ENCODE measurements at regions not wholly inside any gene's neighbourhood (a gene's known extent, or its start where the extent isn't known, plus 50 kb on each side); places are given as distances from the start of the nearest gene placed in this dataset.

DNA sequence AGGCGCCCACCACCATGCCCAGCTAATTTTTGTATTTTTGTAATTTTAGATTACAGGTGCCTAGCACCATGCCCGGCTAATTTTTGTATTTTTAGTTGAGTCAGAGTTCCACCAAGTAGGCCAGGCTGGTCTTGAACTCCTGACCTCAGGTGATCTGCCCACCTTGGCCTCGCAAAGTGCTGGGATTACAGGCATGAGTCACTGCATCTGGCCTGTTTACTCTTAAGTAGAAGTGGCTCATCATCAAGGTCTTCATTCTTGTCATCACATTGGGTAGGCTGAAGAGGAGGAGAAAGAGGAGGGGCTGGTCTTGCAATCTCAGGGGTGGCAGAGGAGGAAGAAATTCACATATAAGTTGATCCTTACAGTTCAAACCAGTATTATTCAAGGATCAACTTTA lies 152.4 kb upstream of the ATP2B1 start:
- Histone ChIP-seq H3K9ac (ENCODE audit: low read length) (no peak overlapping the region), H3K36me3 (ENCODE audit: control insufficient read depth, insufficient read depth, low read length) (no peaks in the 10 kb centered on the region), H3K27me3 (ENCODE audit: control insufficient read depth, insufficient read depth, low read length) (no peaks in the 10 kb centered on the region), H3K4me3 (ENCODE audit: low read length) (no peak overlapping the region), H3K27ac (ENCODE audit: low read depth, low read length) (no peak overlapping the region), H3K4me1 (ENCODE audit: control insufficient read depth, insufficient read depth, low read length) (no peaks in the 10 kb centered on the region)

DNA sequence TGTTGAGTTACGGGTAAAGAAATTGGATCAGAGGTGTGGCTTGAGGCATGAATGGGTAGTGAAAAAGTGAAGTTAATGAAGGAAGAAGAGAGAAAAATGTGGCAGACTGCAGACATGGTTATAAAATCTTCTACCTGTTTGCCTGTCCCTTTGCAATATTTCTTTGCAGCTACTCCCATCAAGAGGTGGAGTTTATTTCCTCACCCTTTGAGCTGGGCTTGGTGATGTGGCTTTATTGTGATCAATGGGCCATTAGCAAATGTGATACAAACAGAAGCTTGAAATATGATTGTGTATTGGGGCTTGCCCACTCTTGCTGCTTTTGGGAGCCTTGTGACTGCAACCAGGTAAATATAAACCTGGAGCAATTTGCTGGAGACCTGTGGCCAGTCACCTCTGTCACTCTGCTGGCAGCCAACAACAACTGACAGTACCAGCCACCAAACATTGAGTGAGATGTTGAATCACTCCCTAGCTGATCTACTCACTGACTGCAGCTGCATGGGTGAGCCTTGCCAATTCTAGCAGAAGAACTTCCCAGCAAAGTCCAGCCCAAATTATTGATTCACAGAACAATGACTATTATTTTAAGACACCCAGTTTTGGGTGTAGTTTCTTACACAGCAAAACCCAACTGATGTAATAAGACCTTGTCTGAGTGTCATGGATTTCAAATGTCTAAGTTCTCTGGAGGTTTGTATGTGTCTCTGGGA lies 151.0 kb upstream of the ATP2B1 start:
- no peak overlapping the region for H3K4me3 ChIP-seq (ENCODE audit: low read length)
- no peak overlapping the region for H3K9ac ChIP-seq (ENCODE audit: low read length)
- no peaks in the 10 kb centered on the region for H3K36me3 ChIP-seq (ENCODE audit: control insufficient read depth, insufficient read depth, low read length)
- H3K27ac ChIP-seq (ENCODE audit: low read depth, low read length): no peak overlapping the region
- no peaks in the 10 kb centered on the region for H3K4me1 ChIP-seq (ENCODE audit: control insufficient read depth, insufficient read depth, low read length)
- no peaks in the 10 kb centered on the region for H3K27me3 ChIP-seq (ENCODE audit: control insufficient read depth, insufficient read depth, low read length)

DNA sequence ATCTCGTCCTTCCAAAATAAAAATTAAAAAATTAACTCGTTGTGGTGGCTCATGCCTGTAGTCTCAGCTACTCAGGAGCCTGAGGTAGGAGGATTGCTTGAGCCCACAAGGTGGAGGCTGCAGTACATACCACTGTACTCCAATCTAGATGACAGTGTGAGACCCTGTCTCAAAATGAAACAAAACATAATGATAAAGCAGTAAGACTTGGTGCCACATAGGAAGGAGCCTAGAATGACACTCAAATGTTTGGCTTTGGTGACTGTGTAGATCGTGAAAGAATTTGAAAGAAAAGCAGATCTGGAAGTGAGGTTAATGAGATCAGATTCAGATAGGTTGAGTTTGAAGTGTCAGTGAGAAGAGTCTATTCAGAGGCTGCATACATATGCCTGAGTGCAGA lies 150.1 kb upstream of the ATP2B1 start:
- Histone ChIP-seq H3K36me3 (ENCODE audit: control insufficient read depth, insufficient read depth, low read length) (no peaks in the 10 kb centered on the region), H3K9ac (ENCODE audit: low read length) (no peak overlapping the region), H3K27ac (ENCODE audit: low read depth, low read length) (no peak overlapping the region), H3K27me3 (ENCODE audit: control insufficient read depth, insufficient read depth, low read length) (no peaks in the 10 kb centered on the region), H3K4me1 (ENCODE audit: control insufficient read depth, insufficient read depth, low read length) (no peaks in the 10 kb centered on the region), H3K4me3 (ENCODE audit: low read length) (no peak overlapping the region)

DNA sequence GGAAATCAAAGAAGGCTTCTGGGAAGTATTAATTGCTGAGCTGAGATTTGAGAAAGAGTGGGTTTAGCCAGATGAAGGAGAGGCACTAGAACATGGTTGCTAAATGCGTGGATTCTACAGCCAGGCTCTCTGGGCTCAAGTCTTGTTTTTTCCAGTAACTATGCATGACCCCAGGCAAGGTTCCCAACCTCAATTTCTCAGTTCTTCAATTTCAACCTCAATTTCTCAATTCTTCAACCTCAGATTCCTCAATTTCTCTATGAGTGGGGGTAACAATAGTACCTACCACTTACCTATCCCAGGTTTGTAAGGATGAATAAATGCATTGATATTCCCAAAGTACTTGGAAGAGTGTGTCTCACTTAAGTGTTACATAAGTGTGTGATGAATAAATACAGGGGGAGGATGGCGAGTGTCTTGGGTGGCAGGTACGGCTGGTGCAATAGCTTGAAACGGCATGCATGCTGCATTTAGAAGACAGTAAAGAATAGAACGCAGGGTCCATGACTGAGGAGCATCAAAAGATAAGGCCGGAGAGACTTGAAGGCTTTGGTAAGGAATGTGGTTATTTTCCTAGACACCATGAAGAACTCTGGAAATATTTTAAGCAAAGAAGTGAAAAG lies 149.1 kb upstream of the ATP2B1 start:
- no peak overlapping the region for H3K9ac ChIP-seq (ENCODE audit: low read length)
- H3K4me3 ChIP-seq (ENCODE audit: low read length): no peak overlapping the region
- no peaks in the 10 kb centered on the region for H3K4me1 ChIP-seq (ENCODE audit: control insufficient read depth, insufficient read depth, low read length)
- no peaks in the 10 kb centered on the region for H3K27me3 ChIP-seq (ENCODE audit: control insufficient read depth, insufficient read depth, low read length)
- H3K36me3 ChIP-seq (ENCODE audit: control insufficient read depth, insufficient read depth, low read length): no peaks in the 10 kb centered on the region
- no peak overlapping the region for H3K27ac ChIP-seq (ENCODE audit: low read depth, low read length)

DNA sequence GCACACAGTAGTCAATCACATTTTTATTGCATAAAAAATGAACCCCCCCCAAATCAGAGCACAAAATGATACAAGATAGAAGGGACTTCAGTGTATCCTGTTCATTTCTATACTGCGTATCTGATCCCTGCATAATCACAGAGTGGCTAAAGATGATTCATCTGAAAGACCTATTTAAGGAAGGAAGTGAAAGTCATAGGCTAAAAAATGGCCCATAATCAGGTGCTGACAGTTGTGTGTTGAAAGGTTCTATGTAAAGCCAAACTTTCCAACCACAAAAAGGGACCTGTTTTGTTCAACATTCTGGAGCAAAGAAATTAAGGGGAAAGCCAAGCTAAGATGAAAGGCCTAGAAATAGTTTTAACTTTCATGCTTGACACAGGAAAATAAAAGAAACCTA lies 147.8 kb upstream of the ATP2B1 start:
- no peak overlapping the region for H3K9ac ChIP-seq (ENCODE audit: low read length)
- H3K4me3 ChIP-seq (ENCODE audit: low read length): no peak overlapping the region
- H3K27me3 ChIP-seq (ENCODE audit: control insufficient read depth, insufficient read depth, low read length): no peaks in the 10 kb centered on the region
- H3K4me1 ChIP-seq (ENCODE audit: control insufficient read depth, insufficient read depth, low read length): no peaks in the 10 kb centered on the region
- no peaks in the 10 kb centered on the region for H3K36me3 ChIP-seq (ENCODE audit: control insufficient read depth, insufficient read depth, low read length)
- H3K27ac ChIP-seq (ENCODE audit: low read depth, low read length): no peak overlapping the region

DNA sequence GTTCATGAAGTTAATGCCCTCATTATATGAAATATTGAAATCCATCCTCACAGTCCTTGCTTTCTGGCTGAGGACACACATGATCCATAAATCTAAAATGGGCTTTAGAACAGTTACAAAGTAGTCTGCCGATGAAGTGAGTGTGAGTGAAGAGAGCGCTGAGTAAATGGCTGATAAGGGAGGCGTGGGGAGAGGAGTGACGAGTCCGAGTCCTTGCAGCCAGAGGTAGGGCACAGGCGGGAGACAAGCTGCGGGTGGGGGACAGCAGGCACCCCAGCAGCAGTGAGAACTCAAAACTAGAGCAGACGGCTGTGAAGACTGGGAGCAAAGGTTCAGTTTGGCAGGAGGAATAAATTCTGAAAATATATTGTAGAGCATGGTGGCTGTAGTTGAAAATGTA lies 140.1 kb upstream of the ATP2B1 start:
- Histone ChIP-seq H3K27ac (ENCODE audit: low read depth, low read length) (no peak overlapping the region), H3K4me1 (ENCODE audit: control insufficient read depth, insufficient read depth, low read length) (no peaks in the 10 kb centered on the region), H3K4me3 (ENCODE audit: low read length) (no peak overlapping the region), H3K27me3 (ENCODE audit: control insufficient read depth, insufficient read depth, low read length) (no peaks in the 10 kb centered on the region), H3K36me3 (ENCODE audit: control insufficient read depth, insufficient read depth, low read length) (no peaks in the 10 kb centered on the region), H3K9ac (ENCODE audit: low read length) (no peak overlapping the region)

DNA sequence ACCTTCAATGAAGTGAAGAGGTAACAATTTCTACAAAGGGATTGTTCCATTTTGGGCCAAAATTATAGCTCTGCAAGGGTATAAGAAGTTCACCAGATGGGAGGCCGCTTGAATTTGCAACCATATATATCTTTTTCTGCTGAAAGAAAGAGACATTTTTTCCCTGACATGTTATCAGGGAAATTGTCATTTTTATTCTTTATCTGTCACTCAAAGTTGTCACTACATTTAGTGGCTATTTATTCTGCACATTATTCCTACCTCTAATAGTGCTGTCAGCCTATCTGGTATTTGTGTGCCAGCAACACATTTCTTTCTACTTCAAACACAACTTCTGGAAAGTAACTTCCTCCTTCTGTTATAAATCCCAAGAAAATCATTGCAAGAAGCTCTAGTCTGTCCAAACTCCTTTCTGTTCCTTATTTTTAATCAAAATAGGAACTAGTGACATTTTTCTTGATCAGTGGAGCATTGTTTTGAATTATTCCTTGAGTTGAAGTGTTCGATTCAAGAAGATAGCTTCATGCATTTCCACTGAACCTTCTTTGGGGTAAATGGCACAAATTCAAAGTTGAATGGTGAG lies 137.9 kb upstream of the ATP2B1 start:
- no peaks in the 10 kb centered on the region for H3K4me1 ChIP-seq (ENCODE audit: control insufficient read depth, insufficient read depth, low read length)
- H3K27me3 ChIP-seq (ENCODE audit: control insufficient read depth, insufficient read depth, low read length): no peaks in the 10 kb centered on the region
- no peak overlapping the region for H3K4me3 ChIP-seq (ENCODE audit: low read length)
- no peak overlapping the region for H3K9ac ChIP-seq (ENCODE audit: low read length)
- H3K27ac ChIP-seq (ENCODE audit: low read depth, low read length): no peak overlapping the region
- no peaks in the 10 kb centered on the region for H3K36me3 ChIP-seq (ENCODE audit: control insufficient read depth, insufficient read depth, low read length)

DNA sequence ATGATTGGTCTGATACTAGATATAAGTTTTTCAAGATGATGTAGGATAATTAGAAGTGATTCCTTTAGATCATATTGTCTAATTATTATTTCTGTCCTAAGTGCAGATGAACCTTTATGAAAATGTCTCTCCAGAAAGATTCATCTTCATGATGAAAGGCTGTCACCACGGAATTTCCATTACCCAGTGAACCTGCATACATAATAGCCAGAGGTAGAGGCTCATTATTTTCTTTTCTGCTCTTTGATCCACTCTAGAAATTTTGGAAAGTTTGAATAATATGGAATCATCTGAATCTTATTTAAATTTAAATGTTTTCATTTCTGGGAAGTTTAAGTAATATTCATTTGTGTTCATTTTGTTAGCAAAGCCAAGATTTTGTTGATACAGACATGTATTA lies 137.1 kb upstream of the ATP2B1 start:
- Histone ChIP-seq H3K27ac (ENCODE audit: low read depth, low read length) (no peak overlapping the region), H3K4me3 (ENCODE audit: low read length) (no peak overlapping the region), H3K9ac (ENCODE audit: low read length) (no peak overlapping the region), H3K4me1 (ENCODE audit: control insufficient read depth, insufficient read depth, low read length) (no peaks in the 10 kb centered on the region), H3K27me3 (ENCODE audit: control insufficient read depth, insufficient read depth, low read length) (no peaks in the 10 kb centered on the region), H3K36me3 (ENCODE audit: control insufficient read depth, insufficient read depth, low read length) (no peaks in the 10 kb centered on the region)

DNA sequence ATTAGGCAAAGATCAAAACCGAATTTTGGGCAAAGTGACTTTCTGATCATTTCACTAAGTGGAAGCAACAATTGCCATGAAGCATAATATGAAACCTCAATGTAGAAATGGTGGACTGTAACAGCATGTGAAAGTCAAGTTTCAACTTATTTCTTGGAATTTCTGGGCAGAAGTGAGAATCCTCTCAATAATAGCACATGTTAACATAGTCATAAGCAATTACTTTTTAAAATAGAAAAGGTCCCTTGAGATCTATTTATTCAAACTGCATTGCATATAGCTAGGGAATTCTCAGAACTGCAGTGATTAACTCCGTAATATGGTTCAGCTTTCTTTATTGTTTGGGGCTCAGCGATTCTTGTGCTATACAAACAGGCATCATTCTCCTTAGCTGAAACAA lies 136.7 kb upstream of the ATP2B1 start:
- no peak overlapping the region for H3K27ac ChIP-seq (ENCODE audit: low read depth, low read length)
- no peaks in the 10 kb centered on the region for H3K36me3 ChIP-seq (ENCODE audit: control insufficient read depth, insufficient read depth, low read length)
- no peak overlapping the region for H3K4me3 ChIP-seq (ENCODE audit: low read length)
- no peaks in the 10 kb centered on the region for H3K27me3 ChIP-seq (ENCODE audit: control insufficient read depth, insufficient read depth, low read length)
- no peaks in the 10 kb centered on the region for H3K4me1 ChIP-seq (ENCODE audit: control insufficient read depth, insufficient read depth, low read length)
- H3K9ac ChIP-seq (ENCODE audit: low read length): no peak overlapping the region

DNA sequence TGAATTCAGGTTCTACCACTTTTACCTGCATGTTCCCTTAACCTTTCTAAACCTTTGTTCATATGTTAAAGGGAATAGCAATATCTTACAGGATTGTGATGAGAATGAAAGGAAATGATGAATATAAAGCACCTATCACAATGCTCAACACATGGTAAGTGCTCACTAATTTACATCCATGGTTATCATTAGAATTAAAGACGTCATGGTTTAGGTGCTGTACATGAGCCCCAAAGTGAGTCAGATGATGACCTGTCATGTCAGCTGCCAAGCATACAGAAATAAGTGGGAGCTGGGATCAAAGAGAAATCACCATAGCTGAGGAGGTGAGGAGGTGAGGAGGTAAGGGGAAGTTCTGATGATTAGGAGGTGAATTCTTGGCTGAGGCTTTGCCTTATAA lies 135.9 kb upstream of the ATP2B1 start:
- H3K9ac ChIP-seq (ENCODE audit: low read length): no peak overlapping the region
- no peaks in the 10 kb centered on the region for H3K4me1 ChIP-seq (ENCODE audit: control insufficient read depth, insufficient read depth, low read length)
- H3K4me3 ChIP-seq (ENCODE audit: low read length): no peak overlapping the region
- no peaks in the 10 kb centered on the region for H3K36me3 ChIP-seq (ENCODE audit: control insufficient read depth, insufficient read depth, low read length)
- H3K27me3 ChIP-seq (ENCODE audit: control insufficient read depth, insufficient read depth, low read length): no peaks in the 10 kb centered on the region
- H3K27ac ChIP-seq (ENCODE audit: low read depth, low read length): no peak overlapping the region

DNA sequence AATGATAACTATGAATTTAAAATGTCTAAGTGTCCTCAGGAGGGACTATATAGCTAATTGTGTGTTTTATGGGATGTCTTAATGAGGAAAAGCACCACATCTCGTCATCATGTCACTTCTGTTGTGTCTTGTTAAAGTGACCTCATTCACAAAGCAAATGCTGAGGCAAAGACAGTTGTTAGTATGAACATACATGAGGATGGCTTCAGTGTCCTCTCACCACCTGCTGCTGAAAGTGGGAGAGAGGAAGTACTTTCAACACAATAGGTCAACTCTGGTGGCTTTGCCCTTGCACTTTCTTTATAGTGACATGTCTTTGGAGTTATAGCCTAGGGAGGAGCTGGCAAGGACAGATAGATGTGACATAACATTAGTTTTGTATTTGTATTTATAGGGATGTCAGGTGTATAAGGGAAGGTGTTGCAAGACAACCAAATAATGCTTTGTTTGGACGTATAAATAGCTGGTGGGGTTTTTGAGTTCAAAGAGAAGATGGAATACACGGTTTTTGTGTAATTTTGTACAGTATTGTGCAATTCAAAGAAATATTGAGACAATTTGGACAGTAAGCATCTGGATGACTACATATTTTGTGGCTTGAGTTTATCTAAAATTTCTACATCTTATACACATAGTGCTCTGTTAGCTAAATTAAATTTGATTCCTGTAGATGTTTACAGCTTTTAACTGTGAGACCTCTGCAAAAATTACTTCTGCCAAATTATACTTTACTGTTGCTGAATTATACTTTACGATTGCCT lies 131.7 kb upstream of the ATP2B1 start:
- Histone ChIP-seq H3K4me1 (ENCODE audit: control insufficient read depth, insufficient read depth, low read length) (no peaks in the 10 kb centered on the region), H3K36me3 (ENCODE audit: control insufficient read depth, insufficient read depth, low read length) (no peaks in the 10 kb centered on the region), H3K9ac (ENCODE audit: low read length) (no peak overlapping the region), H3K27me3 (ENCODE audit: control insufficient read depth, insufficient read depth, low read length) (no peaks in the 10 kb centered on the region), H3K27ac (ENCODE audit: low read depth, low read length) (no peak overlapping the region), H3K4me3 (ENCODE audit: low read length) (no peak overlapping the region)

DNA sequence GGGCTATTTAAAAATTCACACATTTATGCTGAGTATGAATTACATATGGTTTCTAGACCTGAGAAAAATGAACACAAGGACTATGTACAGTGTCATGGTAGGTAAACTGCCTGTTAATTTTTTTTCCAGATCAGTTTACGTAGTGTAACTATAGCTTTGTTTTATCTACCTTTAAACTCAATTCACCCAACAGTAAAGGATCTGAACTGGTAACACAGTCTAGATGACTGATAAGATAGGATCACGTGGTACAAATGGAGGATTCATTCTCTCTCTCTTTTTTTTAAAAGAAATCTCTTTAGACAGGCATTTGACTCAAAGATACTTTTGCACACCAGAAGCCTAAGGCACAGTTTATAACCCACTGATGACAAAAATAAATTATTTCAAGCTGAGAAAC lies 130.8 kb upstream of the ATP2B1 start:
- Histone ChIP-seq H3K4me3 (ENCODE audit: low read length) (no peak overlapping the region), H3K9ac (ENCODE audit: low read length) (no peak overlapping the region), H3K4me1 (ENCODE audit: control insufficient read depth, insufficient read depth, low read length) (no peaks in the 10 kb centered on the region), H3K27ac (ENCODE audit: low read depth, low read length) (no peak overlapping the region), H3K36me3 (ENCODE audit: control insufficient read depth, insufficient read depth, low read length) (no peaks in the 10 kb centered on the region), H3K27me3 (ENCODE audit: control insufficient read depth, insufficient read depth, low read length) (no peaks in the 10 kb centered on the region)
